ENCODE measurements at regions not wholly inside any gene's neighbourhood (a gene's known extent, or its start where the extent isn't known, plus 50 kb on each side); places are given as distances from the start of the nearest gene placed in this dataset.

GRCh38 chr5:104539618-104540350 is 977.2 kb upstream of the NUDT12 start:
- DNase-seq, result no peak
- H3K9me3 ChIP-seq (replicated peaks), result no peaks in the 10 kb centered on the region
- no peak for TF ChIP-seq CTCF (IDR thresholded peaks at IDR 0.05; ENCODE audit: borderline replicate concordance)
- H3K4me1 ChIP-seq, result no peaks in the 10 kb centered on the region
- no peaks in the 10 kb centered on the region for H3K27me3 ChIP-seq (ENCODE audit: low read depth)
- no peak overlapping the region for H3K27ac ChIP-seq (replicated peaks)
- intact Hi-C loops (cut with micrococcal nuclease), result no loop called here
- H3K4me3 ChIP-seq, result no peak overlapping the region
- no peaks in the 10 kb centered on the region for H3K36me3 ChIP-seq

- intact Hi-C loops (cut with micrococcal nuclease), result no loop called here
- Histone ChIP-seq H3K4me3 (no peak overlapping the region), H3K27me3 (ENCODE audit: low read depth) (no peaks in the 10 kb centered on the region), H3K4me1 (no peaks in the 10 kb centered on the region), H3K27ac (replicated peaks) (no peak overlapping the region), H3K36me3 (no peaks in the 10 kb centered on the region), H3K9me3 (replicated peaks) (no peaks in the 10 kb centered on the region)
- no peak for DNase-seq
- no peak for TF ChIP-seq CTCF (IDR thresholded peaks at IDR 0.05; ENCODE audit: borderline replicate concordance)
Observed at GRCh38 chr5:104538734-104539133, 976.1 kb upstream of the NUDT12 start.

GRCh38 chr5:104533498-104533897 is 970.9 kb upstream of the NUDT12 start:
- no peak for DNase-seq
- intact Hi-C loops (cut with micrococcal nuclease), result no loop called here
- Histone ChIP-seq H3K4me3 (no peak overlapping the region), H3K9me3 (replicated peaks) (no peaks in the 10 kb centered on the region), H3K36me3 (no peaks in the 10 kb centered on the region), H3K4me1 (no peaks in the 10 kb centered on the region), H3K27ac (replicated peaks) (no peak overlapping the region), H3K27me3 (ENCODE audit: low read depth) (no peaks in the 10 kb centered on the region)
- no peak for TF ChIP-seq CTCF (IDR thresholded peaks at IDR 0.05; ENCODE audit: borderline replicate concordance)

DNA sequence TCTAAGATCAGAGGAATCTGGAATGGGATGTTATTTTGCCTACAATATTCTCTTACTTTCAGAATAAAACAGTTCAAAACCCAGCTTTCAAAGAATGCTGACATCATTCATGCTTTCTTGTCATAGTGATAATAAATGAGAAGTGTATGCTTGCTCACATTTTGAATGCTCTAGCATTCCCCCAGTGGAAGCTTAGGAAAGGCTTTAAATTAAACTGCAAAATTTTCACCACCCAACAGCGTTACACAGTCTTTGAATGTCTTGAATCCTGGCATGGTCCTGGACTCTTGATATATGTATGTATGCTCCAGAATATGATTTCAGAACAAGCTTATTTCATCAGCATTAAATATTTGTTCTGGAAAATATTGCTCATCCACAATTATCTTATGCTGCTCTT is 964.3 kb upstream of the NUDT12 start:
- no peak for DNase-seq
- intact Hi-C loops (cut with micrococcal nuclease), result no loop called here
- Histone ChIP-seq H3K9me3 (replicated peaks) (peaks cover 6% of the 10 kb centered on the region), H3K4me1 (no peaks in the 10 kb centered on the region), H3K36me3 (no peaks in the 10 kb centered on the region), H3K4me3 (no peak overlapping the region), H3K27ac (replicated peaks) (no peak overlapping the region), H3K27me3 (ENCODE audit: low read depth) (no peaks in the 10 kb centered on the region)
- TF ChIP-seq CTCF (IDR thresholded peaks at IDR 0.05; ENCODE audit: borderline replicate concordance), result no peak

- intact Hi-C loops (cut with micrococcal nuclease), result no loop called here
- no peak for DNase-seq
- no peaks in the 10 kb centered on the region for H3K4me1 ChIP-seq
- peaks cover 41% of the 10 kb centered on the region for H3K9me3 ChIP-seq (replicated peaks)
- no peaks in the 10 kb centered on the region for H3K27me3 ChIP-seq (ENCODE audit: low read depth)
- H3K4me3 ChIP-seq, result no peak overlapping the region
- no peak for TF ChIP-seq CTCF (IDR thresholded peaks at IDR 0.05; ENCODE audit: borderline replicate concordance)
- no peak overlapping the region for H3K27ac ChIP-seq (replicated peaks)
- H3K36me3 ChIP-seq, result no peaks in the 10 kb centered on the region
Observed at GRCh38 chr5:104513640-104514072, 951.1 kb upstream of the NUDT12 start.

Measured in left ventricle myocardium inferior (tissue), 1 donor.